HG03060 (cell line): ENCODE measurements at regions not wholly inside any gene's neighbourhood (a gene's known extent, or its start where the extent isn't known, plus 50 kb on each side); places are given as distances from the start of the nearest gene placed in this dataset.
"Not testable (repeated sequence)": the region's sequence is repeated elsewhere in the genome, so short reads cannot be mapped to it uniquely, and the experiment has no call there.

ENCODE experiments used
- ATAC-seq: cut with Tn5 transposase; IDR thresholded peaks from one replicate; pipeline ENCODE4 v1.9.1; 2021; ENCODE audit warnings: low read depth, moderate number of reproducible peaks; ENCODE audit not compliant: unreplicated experiment

DNA sequence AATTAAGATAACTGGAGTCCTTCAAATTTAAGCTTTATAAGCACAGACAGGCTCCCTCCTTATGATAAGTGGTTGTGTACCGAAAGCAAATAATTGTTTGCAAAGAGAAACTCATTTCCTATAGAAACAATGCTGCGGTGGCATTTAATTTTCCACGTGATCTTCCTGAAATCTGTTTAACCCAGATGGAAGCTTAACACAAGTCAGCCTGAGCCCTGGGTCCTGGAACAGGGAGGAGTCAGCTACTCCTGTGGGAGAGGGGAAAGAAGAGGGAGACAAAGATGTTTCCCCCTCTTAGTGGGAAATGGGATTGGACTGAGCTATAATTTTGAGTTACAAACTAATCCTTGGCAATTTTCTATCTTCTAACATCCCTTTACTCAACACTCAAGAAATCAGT is 136.5 kb downstream of the ELOVL4 start:
- ATAC-seq, result no peak

DNA sequence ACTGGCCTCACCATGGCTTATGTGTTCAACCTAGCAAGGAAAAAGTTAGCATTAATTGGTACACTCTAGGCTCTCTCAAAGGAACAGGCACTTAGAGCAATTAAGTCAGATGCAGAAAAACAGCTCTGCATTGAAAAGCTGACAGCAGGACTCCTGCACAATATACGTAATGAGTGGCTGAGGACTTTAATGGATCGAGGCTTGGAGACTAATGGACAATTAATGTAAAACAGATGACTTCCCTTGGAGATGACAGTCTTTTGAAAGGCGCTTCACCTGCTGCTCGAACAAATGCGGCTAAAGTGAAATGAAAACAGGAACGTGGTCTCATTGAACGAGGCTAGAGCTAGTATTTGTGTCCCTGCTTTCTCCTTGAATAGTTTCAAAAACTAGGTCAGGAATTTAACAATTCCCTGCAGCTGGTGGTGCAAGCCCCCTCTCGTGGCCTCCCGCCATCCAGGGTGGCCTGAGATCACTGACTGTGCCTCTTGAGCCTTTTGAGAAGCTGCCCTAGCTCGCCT is 137.1 kb downstream of the ELOVL4 start:
- no peak for ATAC-seq

DNA sequence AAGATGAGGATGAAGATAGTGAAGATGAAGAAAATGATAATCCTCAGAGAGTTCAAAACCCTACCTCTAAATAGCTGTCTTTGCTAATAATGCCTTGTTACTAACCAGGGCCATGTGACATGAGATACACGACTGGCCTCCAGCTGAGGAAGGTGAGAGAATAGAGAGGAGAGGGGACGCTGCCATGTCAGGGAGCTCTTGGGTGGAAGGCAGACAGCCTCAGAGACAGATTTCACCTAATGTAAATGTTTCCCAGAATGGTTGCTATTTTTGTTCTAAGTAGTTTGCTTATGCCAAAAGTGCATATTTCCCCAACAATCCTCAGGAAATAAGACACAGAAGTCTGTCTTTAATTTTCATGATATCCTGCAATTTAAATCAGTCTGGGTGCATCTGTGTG is 138.4 kb downstream of the ELOVL4 start:
- ATAC-seq, result no peak

DNA sequence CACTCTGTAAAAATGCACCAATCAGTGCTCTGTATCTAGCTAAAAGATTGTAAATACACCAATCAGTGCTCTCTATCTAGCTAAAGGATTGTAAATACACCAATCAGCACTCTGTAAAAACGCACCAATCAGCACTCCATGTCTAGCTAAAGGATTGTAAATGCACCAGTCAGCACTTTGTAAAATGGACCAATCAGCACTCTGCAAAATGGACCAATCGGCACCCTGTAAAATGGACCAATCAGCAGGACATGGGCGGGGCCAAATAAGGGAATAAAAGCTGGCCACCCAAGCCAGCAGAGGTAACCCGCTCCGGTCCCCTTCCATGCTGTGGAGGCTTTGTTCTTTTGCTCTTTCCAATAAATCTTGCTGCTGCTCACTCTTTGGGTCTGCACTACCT is 140.7 kb downstream of the ELOVL4 start:
- not testable (repeated sequence) for ATAC-seq

DNA sequence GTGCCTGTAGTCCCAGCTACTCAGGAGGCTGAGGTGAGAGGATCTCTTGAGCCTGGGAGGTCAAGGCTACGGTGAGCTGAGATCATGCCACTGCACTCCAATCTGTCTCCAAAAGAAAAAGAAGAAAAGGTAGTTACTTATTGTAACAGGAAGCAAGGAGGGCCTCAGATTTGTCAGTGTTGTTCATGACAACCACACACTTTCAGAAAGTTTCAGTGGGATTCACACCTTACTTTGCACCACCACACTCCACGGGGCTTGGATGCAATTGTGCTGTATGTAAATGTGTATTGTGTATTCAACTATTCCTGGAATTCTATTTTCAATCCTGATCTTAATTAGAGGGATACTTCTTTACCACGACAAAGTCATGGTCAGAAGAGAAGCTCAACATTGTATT is 142.6 kb downstream of the ELOVL4 start:
- no peak for ATAC-seq

DNA sequence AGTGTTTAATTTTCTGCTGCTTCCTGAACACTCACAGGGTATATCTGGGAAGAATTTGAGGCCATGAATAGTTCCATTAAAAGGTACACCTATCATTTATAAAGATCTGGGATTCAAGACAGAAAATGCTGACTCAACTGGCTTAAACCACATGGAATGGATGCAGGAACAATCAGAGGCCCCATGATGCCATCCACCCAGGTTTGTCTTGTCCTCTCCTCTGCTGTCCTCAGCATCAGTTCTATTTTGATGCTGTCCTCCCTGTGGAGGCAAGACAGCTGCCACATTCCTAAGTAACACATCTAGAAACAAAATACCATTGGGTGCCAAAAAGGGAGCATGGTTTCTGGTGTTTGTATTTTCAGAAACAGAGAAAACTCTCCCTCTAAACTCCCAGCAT is 143.4 kb downstream of the ELOVL4 start:
- ATAC-seq, result no peak

DNA sequence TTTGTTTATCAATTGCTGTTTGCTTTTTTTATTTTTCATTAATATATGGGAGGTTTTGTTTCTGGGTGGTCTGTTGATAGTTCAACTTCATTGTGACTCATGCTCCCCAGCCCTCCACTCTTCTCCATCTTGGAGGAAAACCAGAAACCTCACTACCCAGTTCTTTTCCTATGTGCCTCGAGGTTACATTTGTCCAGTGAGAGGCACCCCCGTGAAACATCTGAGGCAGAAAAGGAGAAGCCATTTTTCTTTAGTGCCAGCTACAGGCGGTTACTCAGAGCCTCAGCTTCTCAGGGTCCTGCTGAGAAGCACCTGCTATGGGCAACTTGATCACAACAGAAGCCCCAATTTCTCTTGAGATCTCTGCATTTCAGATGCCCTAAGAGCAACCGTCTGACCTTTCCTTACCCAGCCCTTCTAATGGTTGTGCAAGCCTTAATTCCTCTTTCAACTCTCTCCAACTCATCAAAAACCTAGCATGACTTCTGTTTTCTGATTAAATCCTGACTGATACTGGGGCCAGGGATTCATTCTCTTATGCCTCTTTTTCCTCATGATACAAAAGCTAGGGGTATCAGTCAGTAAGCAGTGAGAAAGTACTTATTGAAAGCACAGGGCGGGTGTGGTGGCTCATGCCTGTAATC is 144.6 kb downstream of the ELOVL4 start:
- no peak for ATAC-seq

DNA sequence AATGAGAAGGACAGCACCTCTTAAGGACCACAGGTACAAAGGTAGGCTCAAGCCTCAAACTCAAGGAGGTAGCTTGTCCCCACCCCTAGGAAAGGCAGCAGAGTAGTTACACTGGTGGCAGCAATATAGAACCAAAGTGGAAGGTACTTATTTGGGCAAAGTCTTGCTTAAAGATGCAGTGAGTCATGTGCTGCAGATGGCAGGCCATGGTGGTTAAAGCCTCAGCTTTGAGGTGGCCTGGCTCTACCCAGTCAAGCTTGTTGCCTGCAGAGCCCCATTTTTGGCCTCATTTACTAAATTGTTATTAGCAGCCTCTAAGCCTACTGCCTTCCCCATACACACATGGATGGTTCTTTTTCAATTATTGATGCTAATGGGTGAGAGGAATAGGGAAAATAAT is 146.0 kb downstream of the ELOVL4 start:
- no peak for ATAC-seq

DNA sequence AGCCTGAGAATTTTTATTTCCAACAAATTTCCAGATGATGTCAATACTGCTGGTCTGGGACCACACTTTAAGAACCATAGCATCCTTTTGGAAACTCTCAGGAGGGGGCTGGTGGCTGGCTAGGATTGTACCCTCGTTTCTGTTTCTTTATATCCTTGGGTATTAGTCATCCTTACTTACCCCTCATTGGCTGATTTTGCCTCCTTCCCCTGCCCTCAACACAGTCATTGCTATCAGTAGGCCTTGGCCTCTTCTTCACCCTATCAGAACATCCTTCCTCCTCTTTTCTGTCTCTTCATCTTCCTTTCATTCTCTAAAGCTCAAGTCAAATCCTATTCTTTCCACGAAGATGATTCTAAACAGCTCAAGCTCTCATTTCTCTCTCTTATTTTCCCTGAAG is 148.5 kb downstream of the ELOVL4 start:
- no peak for ATAC-seq

DNA sequence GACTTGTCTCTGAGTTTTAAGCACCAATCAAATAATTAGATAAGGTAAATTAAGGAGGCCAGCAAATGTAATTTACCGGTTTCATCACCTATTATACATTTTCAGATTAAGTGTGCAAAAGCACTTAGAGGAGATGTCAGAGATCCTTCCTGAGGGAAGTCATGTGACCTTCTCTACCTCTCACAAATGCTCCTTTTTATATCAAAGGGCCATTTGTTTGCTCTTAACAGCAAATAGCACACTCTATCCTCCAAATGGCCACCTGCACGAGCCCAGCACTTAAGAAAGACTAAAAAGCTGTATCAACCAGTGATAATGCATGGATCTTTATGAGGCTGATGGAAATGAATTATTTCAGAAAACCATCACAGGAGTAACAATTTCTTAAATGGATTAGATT is 149.4 kb downstream of the ELOVL4 start:
- no peak for ATAC-seq

DNA sequence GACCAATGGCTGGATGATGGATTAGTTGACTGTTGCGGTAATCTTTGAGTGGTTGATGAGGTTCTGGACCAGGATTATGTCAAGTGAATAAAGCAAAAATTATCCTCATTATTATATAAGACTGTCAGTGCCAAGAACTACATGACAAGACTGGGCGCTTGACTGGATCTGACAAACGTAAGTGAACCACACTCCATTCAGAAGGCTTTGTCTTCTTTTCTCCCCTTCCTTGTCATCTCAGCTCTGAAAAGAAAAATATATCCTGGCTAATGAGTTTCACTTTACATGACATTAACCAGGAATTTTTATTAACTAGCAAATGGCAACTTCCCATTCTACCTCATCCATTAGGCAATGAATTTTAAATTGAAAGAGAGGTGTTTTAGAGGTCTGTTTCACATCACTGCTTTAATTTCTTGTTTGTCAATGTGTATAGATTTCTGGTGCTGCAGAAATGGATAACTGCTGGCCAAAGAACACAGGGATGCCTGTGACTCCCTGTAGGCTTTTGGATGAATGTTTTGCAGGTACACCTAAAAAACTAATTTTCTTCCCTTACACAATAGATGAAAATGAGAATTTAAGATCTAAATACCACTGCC is 150.1 kb downstream of the ELOVL4 start:
- ATAC-seq, result no peak

DNA sequence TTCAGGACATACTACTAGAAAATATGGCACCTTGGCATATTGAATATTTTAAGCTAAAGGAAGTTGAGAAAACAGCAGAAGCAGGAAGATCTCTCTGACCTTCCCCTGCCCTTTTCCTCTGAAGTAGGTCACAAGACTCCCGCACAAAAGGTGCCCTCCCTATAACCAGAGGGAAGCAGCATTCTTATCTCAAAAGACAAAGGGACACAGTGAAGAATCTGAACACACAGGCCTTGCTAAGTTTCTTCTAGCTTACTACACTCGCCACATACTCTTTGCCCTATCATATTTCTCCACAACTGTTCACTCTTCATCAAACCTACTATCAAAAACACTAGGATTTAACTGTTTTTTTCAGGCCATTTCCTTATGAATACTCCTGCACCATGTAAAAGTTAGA is 151.2 kb downstream of the ELOVL4 start:
- no peak for ATAC-seq

DNA sequence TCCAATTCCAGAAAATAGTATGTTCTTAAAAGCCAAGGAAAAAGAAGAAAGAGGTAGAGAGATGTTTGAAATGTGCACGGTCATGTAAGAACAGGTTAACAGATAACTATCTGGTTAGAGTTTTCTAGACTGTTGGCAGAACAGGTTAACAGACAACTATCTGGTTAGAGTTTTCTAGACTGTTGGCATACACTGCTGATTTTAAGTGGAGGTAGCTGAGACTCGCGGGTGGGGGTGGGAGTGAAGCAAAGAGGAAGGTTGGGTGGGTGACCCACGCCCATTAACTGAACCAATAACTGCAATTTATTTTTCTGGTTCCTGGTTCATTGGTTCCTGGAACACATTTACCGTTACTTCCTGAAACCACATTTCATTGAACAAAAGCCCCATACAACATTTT is 157.5 kb downstream of the ELOVL4 start:
- no peak for ATAC-seq

DNA sequence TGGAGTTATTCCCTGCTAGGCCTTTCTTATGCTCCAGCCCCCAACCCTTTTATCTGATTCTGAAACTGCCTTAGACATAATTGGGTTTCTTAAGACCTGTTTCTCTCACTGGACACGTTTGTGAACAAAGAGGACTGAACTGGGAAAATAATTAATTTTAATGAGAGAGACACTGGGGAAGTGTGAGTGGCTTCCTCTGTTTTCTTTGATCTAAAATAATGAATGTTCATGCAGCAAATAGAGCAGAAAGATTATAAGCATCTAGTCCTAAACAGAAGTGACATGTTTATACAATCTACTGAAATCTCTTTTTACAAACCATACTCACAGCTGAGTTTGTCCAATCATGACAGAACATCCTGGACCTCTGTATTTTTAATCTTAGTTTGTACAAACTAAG is 157.6 kb downstream of the SH3BGRL2 start:
- no peak for ATAC-seq

DNA sequence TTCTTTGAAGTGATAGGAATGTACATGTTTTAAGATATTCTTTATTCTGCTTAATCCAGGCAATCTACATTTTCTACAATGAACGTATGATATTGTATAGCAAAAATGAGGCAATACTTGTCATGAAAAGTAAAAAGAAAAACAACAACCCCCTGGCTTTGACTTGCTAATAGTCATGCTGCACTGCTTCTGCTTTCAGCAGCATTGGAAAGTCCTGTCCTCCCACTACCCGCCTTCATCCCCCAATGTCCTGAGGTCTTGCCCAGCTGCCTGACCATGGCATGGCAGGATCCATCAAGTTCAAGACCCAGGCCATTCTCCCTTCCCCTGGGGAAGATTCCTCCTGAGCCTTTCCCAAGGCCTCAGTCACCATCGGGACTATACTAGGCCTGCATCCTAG is 156.5 kb downstream of the SH3BGRL2 start:
- ATAC-seq, result no peak

DNA sequence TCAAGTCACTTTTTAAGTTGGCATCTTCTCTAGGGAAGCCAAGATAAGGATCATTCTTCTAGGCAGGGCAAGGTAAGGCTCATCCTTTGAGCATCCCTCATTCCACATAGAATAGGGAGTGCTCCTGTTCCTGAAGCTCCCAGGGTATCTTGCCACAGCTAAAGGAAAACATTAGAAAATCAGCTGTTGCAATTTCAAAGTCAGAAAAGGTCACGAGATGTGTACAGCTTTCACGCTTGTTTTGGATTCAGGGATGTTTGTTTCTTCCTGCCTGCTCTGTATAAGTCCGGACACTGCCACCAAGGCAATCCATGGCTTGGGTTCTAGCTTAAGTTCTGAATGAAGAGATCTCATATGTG is 153.2 kb downstream of the SH3BGRL2 start:
- no peak for ATAC-seq

DNA sequence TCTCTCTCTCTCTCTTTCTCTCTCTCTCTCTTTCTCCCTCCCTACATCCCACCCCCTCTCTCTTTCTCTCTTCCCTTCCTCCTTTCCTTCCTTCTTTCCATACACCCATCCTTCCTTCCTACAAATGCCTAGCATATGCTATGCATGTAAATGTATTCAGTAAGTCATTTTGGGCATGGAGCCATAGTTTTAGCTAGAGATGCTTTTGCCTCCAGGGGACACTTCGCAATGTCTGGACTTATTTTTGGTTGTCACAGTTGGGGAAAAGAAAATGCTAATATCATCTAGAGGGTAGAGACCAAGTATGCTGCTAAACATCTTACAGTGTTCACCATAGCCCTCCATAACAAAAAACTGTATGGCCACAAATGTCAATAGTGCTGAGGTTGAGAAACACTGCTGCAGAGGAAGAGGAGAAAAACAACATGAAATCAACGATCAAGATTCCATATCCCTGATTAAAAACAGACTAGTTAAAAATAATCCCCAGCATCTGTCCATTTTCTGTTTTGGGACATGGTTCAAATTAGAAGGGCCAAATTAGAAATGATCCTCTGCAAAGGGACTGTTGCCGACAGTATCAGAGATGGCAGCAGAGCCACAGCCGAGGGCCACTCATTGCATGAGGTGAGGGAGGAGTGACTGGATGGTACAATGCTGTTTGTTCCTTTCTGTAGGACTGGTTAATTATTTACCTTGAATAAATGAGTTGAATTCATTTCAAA is 152.7 kb downstream of the SH3BGRL2 start:
- ATAC-seq, result no peak

DNA sequence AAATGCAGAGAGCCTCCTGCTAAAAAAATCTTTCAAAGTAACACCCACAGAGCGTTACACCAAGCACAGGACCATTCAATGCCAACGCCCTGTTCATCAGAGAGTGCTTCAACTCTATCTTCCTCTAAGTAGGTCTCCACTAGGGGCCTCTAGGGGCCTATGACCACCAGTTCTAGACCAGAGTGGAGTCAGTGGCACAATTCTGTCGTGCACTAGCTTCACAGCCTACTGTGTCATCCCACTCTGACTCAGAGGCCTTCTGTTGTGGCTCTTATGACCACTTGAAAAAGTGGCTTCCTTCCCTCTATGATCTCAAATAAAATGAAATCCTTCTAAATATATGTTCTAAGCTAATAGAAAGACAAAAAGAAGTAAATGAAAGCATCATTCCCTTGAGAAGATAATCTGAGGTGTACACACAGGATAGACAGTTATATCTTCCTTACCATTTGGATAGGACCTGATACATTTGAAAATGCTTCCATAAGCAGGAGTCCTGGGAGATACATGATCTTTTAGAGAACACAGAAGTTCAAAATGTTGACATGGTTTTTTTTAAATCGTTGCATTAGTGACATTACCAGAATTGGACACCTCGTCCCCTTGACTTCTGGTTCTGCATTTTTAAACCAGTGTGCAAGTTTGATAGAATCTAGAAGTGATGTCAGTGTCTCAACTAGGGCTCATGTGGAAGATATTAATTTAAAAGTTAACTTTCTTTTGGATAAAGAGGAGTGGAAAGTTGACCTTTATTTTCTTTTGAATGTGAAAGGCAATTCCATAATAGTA is 151.9 kb downstream of the SH3BGRL2 start:
- no peak for ATAC-seq

DNA sequence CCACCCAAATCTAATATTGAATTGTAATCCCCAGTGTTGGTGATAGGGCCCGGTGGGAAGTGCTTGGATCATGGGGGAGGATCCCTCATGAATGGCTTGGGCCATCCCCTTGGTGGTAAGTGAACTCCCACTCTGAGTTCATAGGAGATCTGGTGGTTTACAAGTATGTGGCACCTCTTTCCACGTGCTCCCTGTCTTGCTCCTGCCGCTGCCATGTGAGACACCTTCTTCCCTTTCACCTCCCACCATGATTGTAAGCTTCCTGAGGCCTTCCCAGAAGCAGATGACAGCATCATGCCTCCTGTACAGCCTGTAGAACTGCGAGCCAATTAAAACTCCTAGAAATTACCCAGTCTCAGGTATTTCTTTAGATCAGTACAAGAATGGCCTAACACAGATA is 150.8 kb downstream of the SH3BGRL2 start:
- no peak for ATAC-seq

DNA sequence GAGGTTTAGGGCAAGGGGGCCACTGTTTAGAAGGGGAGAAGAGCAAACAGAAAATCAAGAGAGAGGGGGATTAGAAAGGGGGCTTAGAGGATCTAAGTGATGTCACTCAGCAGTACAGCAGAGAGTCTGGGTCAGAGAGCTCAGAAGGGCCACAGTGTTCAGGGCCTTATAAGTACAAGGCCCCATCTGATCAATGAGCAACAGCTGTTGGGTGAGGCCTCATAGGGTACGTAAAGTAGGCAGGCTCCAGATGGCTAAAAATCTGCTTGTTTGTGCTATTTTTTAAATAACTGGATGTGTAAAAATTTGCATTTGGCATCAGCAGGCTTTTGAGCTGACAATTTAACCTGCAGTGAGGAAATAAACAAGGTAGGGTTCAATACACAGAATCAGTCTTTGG is 149.8 kb downstream of the SH3BGRL2 start:
- no peak for ATAC-seq

DNA sequence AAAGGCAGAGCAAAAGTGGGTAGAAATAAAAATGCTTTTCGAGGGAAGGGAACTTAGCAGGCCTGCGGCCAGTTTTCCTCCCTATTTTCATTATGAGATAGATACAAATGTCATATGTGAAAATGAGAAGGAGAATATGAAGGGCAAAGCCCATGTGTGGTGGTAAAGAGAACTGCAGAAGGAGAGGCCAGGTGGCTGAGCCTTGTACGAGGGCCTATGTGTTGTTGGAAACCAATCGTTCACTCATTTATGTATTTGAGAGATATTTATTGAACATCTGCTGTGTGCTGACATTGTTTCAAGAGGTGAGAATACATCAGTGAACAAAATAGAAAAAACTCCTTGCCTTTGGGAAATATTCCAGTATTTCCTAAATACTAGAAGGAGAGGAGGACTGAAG is 147.7 kb downstream of the SH3BGRL2 start:
- ATAC-seq, result no peak
